Astrocyte (in vitro differentiated cells and primary cell): ENCODE measurements at regions not wholly inside any gene's neighbourhood (a gene's known extent, or its start where the extent isn't known, plus 50 kb on each side); places are given as distances from the start of the nearest gene placed in this dataset.

ENCODE experiments used
- DNase-seq: peaks from one replicate; pipeline ENCODE4 v3.0.0-alpha.2; 2010; ENCODE audit warnings: low read depth
- FAIRE-seq: peaks from 2 replicates; lab custom pipeline; 2011; peaks lifted over from hg19 to GRCh38; lab: Jason Lieb, UNC
- H2AFZ ChIP-seq: 2 replicates; pipeline ENCODE4 v1.6.0; 2012; ENCODE audit warnings: low read depth, low read length, inconsistent platforms
- H3K27ac ChIP-seq: 2 replicates; pipeline ENCODE4 v1.5.1; 2011; ENCODE audit warnings: low read depth, low read length, inconsistent platforms
- H3K27me3 ChIP-seq: 2 replicates; pipeline ENCODE4 v1.6.0; 2011; ENCODE audit warnings: low read length, inconsistent platforms; ENCODE audit not compliant: insufficient read depth
- H3K36me3 ChIP-seq: 2 replicates; pipeline ENCODE4 v1.5.1; 2011; ENCODE audit warnings: low read length, inconsistent platforms; ENCODE audit not compliant: insufficient read depth
- H3K4me1 ChIP-seq: 2 replicates; pipeline ENCODE4 v1.5.1; 2011; ENCODE audit warnings: low read length, inconsistent platforms; ENCODE audit not compliant: insufficient read depth
- H3K4me2 ChIP-seq: 2 replicates; pipeline ENCODE4 v1.6.0; 2012; ENCODE audit warnings: low read length, inconsistent platforms
- H3K4me3 ChIP-seq: 2 replicates; pipeline ENCODE4 v1.5.1; 2011; ENCODE audit warnings: low read depth, mild to moderate bottlenecking, low read length, inconsistent platforms; ENCODE audit not compliant: insufficient read depth
- H3K79me2 ChIP-seq: 2 replicates; pipeline ENCODE4 v1.6.0; 2012; ENCODE audit warnings: mild to moderate bottlenecking, low read length, inconsistent platforms; ENCODE audit not compliant: insufficient read depth
- H3K9ac ChIP-seq: 2 replicates; pipeline ENCODE4 v1.6.0; 2012; ENCODE audit warnings: mild to moderate bottlenecking, low read length, inconsistent platforms
- H3K9me3 ChIP-seq: 2 replicates; pipeline ENCODE4 v1.5.1; 2012; ENCODE audit warnings: low read depth, mild to moderate bottlenecking, low read length, inconsistent platforms; ENCODE audit not compliant: insufficient read depth
- H4K20me1 ChIP-seq: 2 replicates; pipeline ENCODE4 v1.6.0; 2012; ENCODE audit warnings: low read length, inconsistent platforms; ENCODE audit not compliant: insufficient read depth
- H3K27ac Mint-ChIP-seq: one replicate; pipeline ENCODE4 v1.8.0; 2021; ENCODE audit warnings: mild to moderate bottlenecking, mixed read lengths; ENCODE audit not compliant: unreplicated experiment
- H3K27me3 Mint-ChIP-seq: one replicate; pipeline ENCODE4 v1.8.0; 2021; ENCODE audit warnings: low read depth, mixed read lengths; ENCODE audit not compliant: unreplicated experiment
- H3K36me3 Mint-ChIP-seq: one replicate; pipeline ENCODE4 v1.8.0; 2021; ENCODE audit warnings: low read depth, mixed read lengths; ENCODE audit not compliant: unreplicated experiment
- H3K4me1 Mint-ChIP-seq: one replicate; pipeline ENCODE4 v1.8.0; 2021; ENCODE audit warnings: low read depth, mixed read lengths; ENCODE audit not compliant: unreplicated experiment
- H3K4me3 Mint-ChIP-seq: one replicate; pipeline ENCODE4 v1.8.0; 2021; ENCODE audit warnings: mild to moderate bottlenecking, moderate library complexity, mixed read lengths; ENCODE audit not compliant: unreplicated experiment
- H3K9me3 Mint-ChIP-seq: one replicate; pipeline ENCODE4 v1.8.0; 2021; ENCODE audit warnings: mild to moderate bottlenecking, mixed read lengths; ENCODE audit not compliant: unreplicated experiment
- EZH2 ChIP-seq: IDR thresholded peaks from 2 replicates; pipeline ENCODE4 v1.6.1; 2012; ENCODE audit warnings: mild to moderate bottlenecking, low read length, inconsistent platforms; ENCODE audit not compliant: insufficient read depth
- TF ChIP-seq, protein P1 (sequence below): IDR thresholded peaks from 2 replicates; pipeline ENCODE4 v1.5.1; 2011; ENCODE audit warnings: low read depth, mild to moderate bottlenecking, inconsistent platforms, low read length, moderate library complexity; ENCODE audit not compliant: insufficient read depth

DNA sequence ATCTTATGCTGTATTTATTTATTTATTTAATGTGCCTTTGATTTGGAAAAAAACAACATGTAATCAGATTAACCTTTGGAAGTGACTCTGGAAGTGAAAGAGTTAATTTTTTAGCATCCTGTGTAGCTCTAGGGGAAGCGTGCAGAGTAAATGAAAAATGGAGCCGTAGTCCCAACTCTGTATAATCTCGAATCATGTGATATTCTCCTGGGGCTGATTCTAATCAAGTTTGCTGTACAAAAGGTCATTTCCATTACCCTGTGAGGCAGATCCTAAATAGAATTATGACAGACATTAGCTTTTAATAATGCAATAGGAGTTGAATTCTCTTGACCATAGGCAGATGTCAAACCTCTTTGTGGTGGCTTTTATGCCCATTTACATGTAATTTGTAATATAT lies 238.6 kb upstream of the CSNK1A1L start:
- no peak for DNase-seq
- H3K4me2 ChIP-seq, result no peak overlapping the region
- H2AFZ ChIP-seq, result no peak overlapping the region
- no peak overlapping the region for H3K4me3 Mint-ChIP-seq
- H3K36me3 ChIP-seq, result no peaks in the 10 kb centered on the region
- no peaks in the 10 kb centered on the region for H4K20me1 ChIP-seq
- no peaks in the 10 kb centered on the region for H3K79me2 ChIP-seq
- H3K9me3 ChIP-seq, result no peaks in the 10 kb centered on the region
- H3K36me3 Mint-ChIP-seq, result no peaks in the 10 kb centered on the region
- H3K27me3 Mint-ChIP-seq, result no peaks in the 10 kb centered on the region
- H3K4me1 ChIP-seq, result no peaks in the 10 kb centered on the region
- H3K27ac Mint-ChIP-seq, result no peak overlapping the region
- H3K4me1 Mint-ChIP-seq, result peaks cover 5% of the 10 kb centered on the region
- no peak for TF ChIP-seq EZH2
- TF ChIP-seq, protein P1, sequence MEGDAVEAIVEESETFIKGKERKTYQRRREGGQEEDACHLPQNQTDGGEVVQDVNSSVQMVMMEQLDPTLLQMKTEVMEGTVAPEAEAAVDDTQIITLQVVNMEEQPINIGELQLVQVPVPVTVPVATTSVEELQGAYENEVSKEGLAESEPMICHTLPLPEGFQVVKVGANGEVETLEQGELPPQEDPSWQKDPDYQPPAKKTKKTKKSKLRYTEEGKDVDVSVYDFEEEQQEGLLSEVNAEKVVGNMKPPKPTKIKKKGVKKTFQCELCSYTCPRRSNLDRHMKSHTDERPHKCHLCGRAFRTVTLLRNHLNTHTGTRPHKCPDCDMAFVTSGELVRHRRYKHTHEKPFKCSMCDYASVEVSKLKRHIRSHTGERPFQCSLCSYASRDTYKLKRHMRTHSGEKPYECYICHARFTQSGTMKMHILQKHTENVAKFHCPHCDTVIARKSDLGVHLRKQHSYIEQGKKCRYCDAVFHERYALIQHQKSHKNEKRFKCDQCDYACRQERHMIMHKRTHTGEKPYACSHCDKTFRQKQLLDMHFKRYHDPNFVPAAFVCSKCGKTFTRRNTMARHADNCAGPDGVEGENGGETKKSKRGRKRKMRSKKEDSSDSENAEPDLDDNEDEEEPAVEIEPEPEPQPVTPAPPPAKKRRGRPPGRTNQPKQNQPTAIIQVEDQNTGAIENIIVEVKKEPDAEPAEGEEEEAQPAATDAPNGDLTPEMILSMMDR, result no peak
- H3K4me3 ChIP-seq, result no peak overlapping the region
- no peaks in the 10 kb centered on the region for H3K9me3 Mint-ChIP-seq
- no peak overlapping the region for H3K9ac ChIP-seq
- no peak overlapping the region for H3K27ac ChIP-seq
- H3K27me3 ChIP-seq, result no peaks in the 10 kb centered on the region
- FAIRE-seq, result no peak

DNA sequence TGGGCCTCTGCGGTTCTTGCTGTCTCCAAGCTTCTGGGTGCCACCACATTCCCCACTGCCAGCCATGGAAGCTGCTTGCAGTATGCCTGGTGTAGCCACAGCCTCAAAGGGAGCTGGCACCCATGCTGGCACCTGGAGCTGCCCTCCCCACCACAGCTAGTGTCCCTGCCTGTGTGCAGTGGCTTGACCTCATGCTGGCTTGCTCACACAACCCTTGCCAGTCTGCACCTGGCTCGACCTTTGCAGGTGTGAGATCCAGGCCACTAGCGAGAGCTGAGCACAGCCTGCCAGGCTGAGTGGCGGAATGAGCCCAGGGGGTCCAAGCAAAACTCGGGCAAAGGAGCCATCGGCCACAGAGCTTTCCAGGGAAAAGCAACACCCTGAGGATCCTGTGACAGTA lies 236.7 kb upstream of the CSNK1A1L start:
- Histone ChIP-seq H3K4me2 (no peak overlapping the region), H3K9me3 (no peaks in the 10 kb centered on the region), H3K36me3 (no peaks in the 10 kb centered on the region), H3K9ac (no peak overlapping the region), H3K4me3 (no peak overlapping the region), H3K27ac (no peak overlapping the region), H3K79me2 (no peaks in the 10 kb centered on the region), H2AFZ (no peak overlapping the region), H3K4me1 (no peaks in the 10 kb centered on the region), H4K20me1 (no peaks in the 10 kb centered on the region), H3K27me3 (no peaks in the 10 kb centered on the region)
- no peaks in the 10 kb centered on the region for H3K9me3 Mint-ChIP-seq
- H3K27ac Mint-ChIP-seq, result no peak overlapping the region
- TF ChIP-seq, protein P1, result no peak
- TF ChIP-seq EZH2, result no peak
- H3K4me3 Mint-ChIP-seq, result no peak overlapping the region
- DNase-seq (no peak), FAIRE-seq (no peak)
- no peaks in the 10 kb centered on the region for H3K36me3 Mint-ChIP-seq
- H3K4me1 Mint-ChIP-seq, result peaks cover 5% of the 10 kb centered on the region
- H3K27me3 Mint-ChIP-seq, result no peaks in the 10 kb centered on the region

DNA sequence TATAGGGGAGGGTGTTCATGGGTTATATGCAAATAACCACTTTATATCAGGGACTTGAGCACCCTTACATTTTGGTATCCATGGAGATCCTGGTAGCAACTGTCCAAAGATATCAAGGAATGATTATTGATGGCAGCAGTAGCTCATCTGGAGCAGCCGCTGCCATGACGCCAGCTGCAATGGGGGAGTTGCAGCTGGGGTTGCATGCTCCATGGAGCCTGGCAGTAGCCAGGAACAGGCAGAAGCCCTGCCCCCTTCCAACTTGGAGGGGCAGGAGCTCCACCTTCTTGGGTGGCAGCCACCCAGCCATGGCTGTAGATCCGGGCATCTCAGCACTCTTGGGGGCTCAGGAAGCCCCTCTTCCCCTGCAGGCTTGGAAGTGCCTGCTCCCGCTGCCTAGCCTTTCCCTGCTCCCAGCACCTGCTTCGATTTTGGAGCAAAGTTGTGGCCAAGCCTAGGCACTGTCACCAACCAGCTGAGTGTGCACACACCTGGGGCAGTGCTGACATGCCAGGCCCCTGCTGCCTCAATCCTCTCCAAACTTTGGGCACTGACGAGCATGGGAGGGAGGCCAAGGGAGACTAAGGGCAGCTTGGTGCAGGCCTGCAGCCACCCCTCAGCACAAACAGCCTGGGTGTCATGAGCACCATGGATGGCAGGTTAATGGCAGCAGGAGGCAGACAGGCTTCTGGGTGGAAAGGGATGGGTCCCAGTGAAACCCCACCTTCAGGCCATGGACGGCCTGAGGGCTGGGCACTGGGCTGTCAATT lies 235.6 kb upstream of the CSNK1A1L start:
- no peak overlapping the region for H3K4me2 ChIP-seq
- FAIRE-seq (no peak), DNase-seq (no peak)
- H3K27ac ChIP-seq, result no peak overlapping the region
- TF ChIP-seq, protein P1, result no peak
- TF ChIP-seq EZH2, result no peak
- H3K9ac ChIP-seq, result no peak overlapping the region
- H3K36me3 ChIP-seq, result no peaks in the 10 kb centered on the region
- no peaks in the 10 kb centered on the region for H3K9me3 Mint-ChIP-seq
- no peak overlapping the region for H3K4me3 Mint-ChIP-seq
- no peaks in the 10 kb centered on the region for H3K36me3 Mint-ChIP-seq
- no peaks in the 10 kb centered on the region for H4K20me1 ChIP-seq
- H3K27me3 ChIP-seq, result no peaks in the 10 kb centered on the region
- H3K79me2 ChIP-seq, result no peaks in the 10 kb centered on the region
- H3K27ac Mint-ChIP-seq, result no peak overlapping the region
- no peak overlapping the region for H2AFZ ChIP-seq
- H3K4me1 Mint-ChIP-seq, result peaks cover 5% of the 10 kb centered on the region
- no peak overlapping the region for H3K4me3 ChIP-seq
- H3K4me1 ChIP-seq, result no peaks in the 10 kb centered on the region
- H3K27me3 Mint-ChIP-seq, result no peaks in the 10 kb centered on the region
- no peaks in the 10 kb centered on the region for H3K9me3 ChIP-seq
